H9 (cell line): ENCODE measurements at regions not wholly inside any gene's neighbourhood (a gene's known extent, or its start where the extent isn't known, plus 50 kb on each side); places are given as distances from the start of the nearest gene placed in this dataset.

Source experiments
- DNase-seq: peaks from one replicate; pipeline ENCODE4 v3.0.0-alpha.2; 2017
- H2AFZ ChIP-seq: one replicate; pipeline ENCODE4 v1.6.1; 2013; ENCODE audit warnings: mild to moderate bottlenecking, low read length, control low read depth, moderate library complexity
- H2AK5ac ChIP-seq: 2 replicates; pipeline ENCODE4 v1.6.1; 2013; ENCODE audit warnings: low read length, control low read depth, mixed read lengths; ENCODE audit not compliant: insufficient read length
- H2BK120ac ChIP-seq: one replicate; pipeline ENCODE4 v1.6.1; 2013; ENCODE audit warnings: low read depth, mild to moderate bottlenecking, low read length, control low read depth, inconsistent platforms; ENCODE audit not compliant: poor library complexity, severe bottlenecking
- H2BK12ac ChIP-seq: 2 replicates; pipeline ENCODE4 v1.6.1; 2013; ENCODE audit warnings: low read length, control low read depth, mixed read lengths, low read depth; ENCODE audit not compliant: insufficient read length
- H2BK15ac ChIP-seq: 2 replicates; pipeline ENCODE4 v1.6.1; 2013; ENCODE audit warnings: low read depth, low read length, control low read depth
- H2BK20ac ChIP-seq: one replicate; pipeline ENCODE4 v1.6.1; 2013; ENCODE audit warnings: low read depth, mild to moderate bottlenecking, low read length, control low read depth, inconsistent platforms; ENCODE audit not compliant: poor library complexity, severe bottlenecking
- H2BK5ac ChIP-seq: 2 replicates; pipeline ENCODE4 v1.6.1; 2013; ENCODE audit warnings: low read length, control low read depth, mixed read lengths; ENCODE audit not compliant: insufficient read length
- H3K14ac ChIP-seq: 2 replicates; pipeline ENCODE4 v1.6.1; 2013; ENCODE audit warnings: low read length, control low read depth; ENCODE audit not compliant: insufficient read depth
- H3K18ac ChIP-seq: 2 replicates; pipeline ENCODE4 v1.6.1; 2013; ENCODE audit warnings: low read depth, mild to moderate bottlenecking, mixed read lengths, low read length, control low read depth; ENCODE audit not compliant: insufficient read length
- H3K23ac ChIP-seq: 2 replicates; pipeline ENCODE4 v1.6.1; 2013; ENCODE audit warnings: low read length, control low read depth, mixed read lengths, low read depth; ENCODE audit not compliant: insufficient read length
- H3K23me2 ChIP-seq: 2 replicates; pipeline ENCODE4 v1.6.1; 2013; ENCODE audit warnings: low read depth, mild to moderate bottlenecking, mixed read lengths, low read length, control low read depth; ENCODE audit not compliant: insufficient read length, poor library complexity, severe bottlenecking
- H3K27ac ChIP-seq: 2 replicates; pipeline ENCODE4 v1.5.1; 2013; ENCODE audit warnings: low read length, control low read depth, mixed read lengths, low read depth; ENCODE audit not compliant: insufficient read length
- H3K27me3 ChIP-seq: 2 replicates; pipeline ENCODE4 v1.6.1; 2013; ENCODE audit warnings: low read length, control low read depth, inconsistent platforms; ENCODE audit not compliant: insufficient read depth
- H3K4ac ChIP-seq: 2 replicates; pipeline ENCODE4 v1.6.1; 2013; ENCODE audit warnings: low read depth, mild to moderate bottlenecking, control low read depth, inconsistent platforms, low read length, moderate library complexity
- H3K4me1 ChIP-seq: 2 replicates; pipeline ENCODE4 v1.6.1; 2013; ENCODE audit warnings: low read length, control low read depth, inconsistent platforms; ENCODE audit not compliant: insufficient read depth
- H3K4me2 ChIP-seq: 2 replicates; pipeline ENCODE4 v1.6.1; 2013; ENCODE audit warnings: low read length, control low read depth, mixed read lengths; ENCODE audit not compliant: insufficient read length, insufficient read depth
- H3K56ac ChIP-seq: 2 replicates; pipeline ENCODE4 v1.6.1; 2013; ENCODE audit warnings: low read depth, mild to moderate bottlenecking, mixed read lengths, low read length, control low read depth; ENCODE audit not compliant: insufficient read length
- H3K79me1 ChIP-seq: 2 replicates; pipeline ENCODE4 v1.6.1; 2013; ENCODE audit warnings: low read depth, mild to moderate bottlenecking, moderate library complexity, low read length, control low read depth, inconsistent platforms; ENCODE audit not compliant: insufficient read depth, poor library complexity, severe bottlenecking
- H3K79me2 ChIP-seq: 2 replicates; pipeline ENCODE4 v1.6.1; 2013; ENCODE audit warnings: low read length, control low read depth, inconsistent platforms; ENCODE audit not compliant: insufficient read depth
- H3K9ac ChIP-seq: 2 replicates; pipeline ENCODE4 v1.6.1; 2013; ENCODE audit warnings: low read length, control low read depth, mixed read lengths; ENCODE audit not compliant: insufficient read length; ENCODE audit errors: extremely low read depth
- H3K9me3 ChIP-seq: one replicate; pipeline ENCODE4 v1.6.1; 2013; ENCODE audit warnings: low read depth, low read length, inconsistent platforms; ENCODE audit not compliant: control insufficient read depth
- H3T11ph ChIP-seq: one replicate; pipeline ENCODE4 v1.6.1; 2013; ENCODE audit warnings: mild to moderate bottlenecking, low read length, control low read depth, inconsistent platforms
- H4K20me1 ChIP-seq: one replicate; pipeline ENCODE4 v1.6.1; 2013; ENCODE audit not compliant: control insufficient read depth, insufficient read length, insufficient read depth
- H4K5ac ChIP-seq: 2 replicates; pipeline ENCODE4 v1.6.1; 2013; ENCODE audit warnings: low read depth, mild to moderate bottlenecking, mixed read lengths, low read length, control low read depth; ENCODE audit not compliant: insufficient read length
- H4K8ac ChIP-seq: replicated peaks from 2 replicates; pipeline ENCODE4 v1.6.1; 2013; ENCODE audit warnings: low read length, control low read depth, mixed read lengths, low read depth; ENCODE audit not compliant: insufficient read length
- H4K91ac ChIP-seq: 2 replicates; pipeline ENCODE4 v1.6.1; 2013; ENCODE audit warnings: low read depth, mild to moderate bottlenecking, moderate library complexity, mixed read lengths, low read length, control low read depth; ENCODE audit not compliant: insufficient read length
- H3K27ac Mint-ChIP-seq, 3 experiments: 2 replicates in 2 of 3; 3 replicates in 1 of 3; pipeline ENCODE4 v1.8.0; 2020 to 2021; ENCODE audit warnings: mixed read lengths in 3 of 3, mild to moderate bottlenecking in 1 of 3, moderate library complexity in 1 of 3
- H3K27me3 Mint-ChIP-seq: 2 replicates; pipeline ENCODE4 v1.8.0; 2021; ENCODE audit warnings: low read depth, mild to moderate bottlenecking, moderate library complexity, mixed read lengths
- H3K36me3 Mint-ChIP-seq, 3 experiments: 2 replicates in 2 of 3; 3 replicates in 1 of 3; pipeline ENCODE4 v1.8.0; 2020 to 2021; ENCODE audit warnings: low read depth in 3 of 3, mixed read lengths in 3 of 3; ENCODE audit not compliant: insufficient read depth in 1 of 3
- H3K4me1 Mint-ChIP-seq, 2 experiments: 2 replicates each; pipeline ENCODE4 v1.8.0; 2020; ENCODE audit warnings: mixed read lengths in 2 of 2
- H3K4me3 Mint-ChIP-seq, 2 experiments: 2 replicates in 1 of 2; 3 replicates in 1 of 2; pipeline ENCODE4 v1.8.0; 2020 to 2021; ENCODE audit warnings: mild to moderate bottlenecking in 2 of 2, mixed read lengths in 2 of 2, moderate library complexity in 1 of 2
- H3K9me3 Mint-ChIP-seq, 2 experiments: 2 replicates in 1 of 2; 3 replicates in 1 of 2; pipeline ENCODE4 v1.8.0; 2020; ENCODE audit warnings: mild to moderate bottlenecking in 2 of 2, mixed read lengths in 2 of 2, moderate library complexity in 1 of 2
- CTCF ChIP-seq: fragments of 200-600 bp; sonication (generic); conservative IDR thresholded peaks from 3 replicates; pipeline ENCODE4 v1.8.0; 2021; ENCODE audit warnings: antibody characterized with exemption, mild to moderate bottlenecking
- WGBS: extraction: QIAGEN DNeasy Blood & Tissue Kit; methylation state at CpG from one replicate; pipeline ENCODE4 v1.1.7; 2013; ENCODE audit warnings: missing lambda C conversion rate, low lambda C conversion rate, mixed read lengths; ENCODE audit not compliant: insufficient read length; ENCODE audit errors: extremely low coverage; 5-methylcytosine and 5-hydroxymethylcytosine counted together

- no peak overlapping the region for H3K9ac ChIP-seq
- no peak overlapping the region for H3K56ac ChIP-seq
- Mint-ChIP-seq H3K4me3 (peak overlapping the region in 1 of 2 experiments; percentile 86; a peak in 3 of 5 replicates), H3K36me3 (no peaks in the 10 kb centered on the region), H3K27me3 (peaks cover 51% of the 10 kb centered on the region), H3K27ac (no peak overlapping the region), H3K9me3 (no peaks in the 10 kb centered on the region), H3K4me1 (peaks cover 7 to 13% of the 10 kb centered on the region in 2 experiments)
- H4K5ac ChIP-seq = no peak overlapping the region
- DNase-seq = no peak
- H3K27ac ChIP-seq = no peak overlapping the region
- no peak overlapping the region for H3K4ac ChIP-seq
- H2BK5ac ChIP-seq = no peak overlapping the region
- H3K18ac ChIP-seq = no peak overlapping the region
- H4K20me1 ChIP-seq = no peaks in the 10 kb centered on the region
- H3K27me3 ChIP-seq = peaks cover 3% of the 10 kb centered on the region; the same call in 1 of the 2 replicates
- no peak overlapping the region for H3T11ph ChIP-seq
- no CpG with 5 or more reads among the region's 8 CpGs for WGBS
- H3K23me2 ChIP-seq = peaks cover 15% of the 10 kb centered on the region
- no peak overlapping the region for H2BK120ac ChIP-seq
- no peak overlapping the region for H2BK20ac ChIP-seq
- TF ChIP-seq CTCF = no peak
- H3K23ac ChIP-seq = no peak overlapping the region
- H3K79me1 ChIP-seq = no peaks in the 10 kb centered on the region
- H3K9me3 ChIP-seq = no peaks in the 10 kb centered on the region
- no peak overlapping the region for H4K91ac ChIP-seq
- no peak overlapping the region for H2AFZ ChIP-seq
- no peak overlapping the region for H4K8ac ChIP-seq
- no peaks in the 10 kb centered on the region for H3K79me2 ChIP-seq
- H2AK5ac ChIP-seq = no peak overlapping the region
- no peak overlapping the region for H2BK15ac ChIP-seq
- H3K14ac ChIP-seq = no peak overlapping the region
- H2BK12ac ChIP-seq = no peak overlapping the region
- no peaks in the 10 kb centered on the region for H3K4me1 ChIP-seq
- H3K4me2 ChIP-seq = peak overlapping the region; percentile 77
These were observed 130.5 kb downstream of the PPIAL4G start for GRCh38 chr1:148352470-148353053.
